ENCODE measurements at regions not wholly inside any gene's neighbourhood (a gene's known extent, or its start where the extent isn't known, plus 50 kb on each side); places are given as distances from the start of the nearest gene placed in this dataset.

- TF ChIP-seq CTCF (IDR thresholded peaks at IDR 0.05) (no peak), POLR2A (IDR thresholded peaks at IDR 0.05) (no peak), EP300 (IDR thresholded peaks at IDR 0.05) (no peak)
These were observed 51.1 kb upstream of the CRHR1 start for GRCh38 chr17:45732926-45733505.

All from upper lobe of left lung (tissue), 4 donors.